GM19324 (cell line): ENCODE measurements at regions not wholly inside any gene's neighbourhood (a gene's known extent, or its start where the extent isn't known, plus 50 kb on each side); places are given as distances from the start of the nearest gene placed in this dataset.

Experiments
- ATAC-seq: cut with Tn5 transposase; IDR thresholded peaks from one replicate; pipeline ENCODE4 v1.9.1; 2021; ENCODE audit warnings: mild to moderate bottlenecking, moderate library complexity; ENCODE audit not compliant: unreplicated experiment, low FRiP score

DNA sequence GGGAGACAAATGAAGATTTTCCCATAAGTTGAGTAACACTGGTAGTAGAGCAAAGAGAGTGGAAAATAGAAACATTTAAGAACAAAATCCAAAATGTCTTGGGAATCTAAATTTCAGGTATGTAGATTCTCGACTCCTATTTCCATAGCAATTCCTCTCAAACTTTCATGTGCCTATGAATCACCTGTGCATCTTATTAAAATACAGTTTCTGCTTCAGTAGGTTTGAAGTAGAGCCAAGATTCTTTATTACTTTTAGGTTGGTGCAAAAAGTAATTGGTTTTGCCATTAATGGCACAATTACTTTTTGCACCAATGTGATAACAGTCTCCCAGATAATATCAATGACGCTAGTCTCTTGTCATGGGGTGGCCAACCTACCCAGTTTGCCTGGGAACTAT, 115.3 kb upstream of the SLC5A12 start:
- no peak for ATAC-seq

DNA sequence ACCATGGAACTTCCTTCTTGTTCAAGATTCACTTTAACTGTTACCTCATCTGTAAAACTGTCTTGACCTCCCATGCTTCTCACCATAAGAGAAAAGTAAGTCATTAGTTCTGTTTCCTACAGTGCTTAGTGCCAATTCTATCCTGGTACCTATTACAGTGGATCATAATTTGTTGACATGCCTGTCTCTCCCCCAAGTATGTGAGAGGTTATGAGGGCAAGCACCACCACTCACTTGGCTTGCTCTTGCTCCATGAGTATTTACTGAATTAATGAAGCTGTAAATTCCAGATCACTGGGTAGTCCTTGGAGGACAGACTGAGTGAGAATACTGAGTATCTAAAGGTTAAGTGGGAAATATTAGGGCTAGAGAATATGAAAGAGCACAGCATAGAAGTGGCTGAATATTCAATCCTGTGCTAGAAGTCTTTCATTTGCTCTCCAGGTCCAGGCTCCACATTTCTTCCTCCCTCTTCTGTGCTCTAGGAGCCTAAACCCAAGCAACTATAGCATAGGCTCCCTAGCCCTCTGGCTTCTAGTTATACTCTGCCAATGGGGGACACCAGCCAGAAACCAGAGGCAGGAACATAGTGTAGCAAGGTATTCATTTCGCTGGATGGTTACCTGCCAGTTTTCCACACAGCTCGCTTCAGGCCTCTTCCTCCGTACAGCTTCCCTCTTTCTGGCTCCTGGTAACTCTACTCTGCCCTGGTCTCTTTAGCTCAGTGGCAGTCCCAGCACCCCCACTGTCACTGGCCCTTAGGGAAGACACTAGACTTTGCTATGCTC, 118.2 kb upstream of the SLC5A12 start:
- no peak for ATAC-seq

DNA sequence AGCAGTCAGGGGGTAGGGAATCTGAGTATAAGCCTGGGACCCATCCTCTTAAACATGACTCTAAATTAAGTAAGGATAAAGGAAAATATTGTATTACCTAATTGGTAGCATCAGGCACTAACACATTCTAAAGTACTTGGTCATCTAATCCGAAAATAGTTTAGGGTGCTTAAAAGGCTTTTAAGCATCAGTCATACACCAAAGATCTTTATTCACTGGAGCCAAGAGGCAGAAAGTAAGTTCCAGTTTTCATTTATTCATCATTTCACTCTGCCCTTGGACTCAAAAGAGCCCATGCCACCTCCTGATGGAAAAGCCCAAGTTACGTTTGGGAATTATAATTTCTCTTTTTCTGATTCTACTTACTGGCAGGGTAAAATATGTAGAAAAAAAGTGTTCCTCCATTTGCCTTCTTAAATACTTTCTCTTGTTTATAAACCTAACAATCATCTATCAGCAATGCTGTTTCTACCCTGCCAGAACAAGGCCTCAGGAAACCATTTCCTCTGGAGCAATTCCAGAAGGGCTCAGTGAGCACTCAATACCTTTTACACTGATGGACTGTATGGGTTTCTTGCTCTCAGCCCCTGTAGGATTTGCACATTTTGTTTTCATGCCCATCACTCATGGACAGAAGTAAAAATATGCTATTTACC, 120.1 kb upstream of the SLC5A12 start:
- ATAC-seq: no peak

DNA sequence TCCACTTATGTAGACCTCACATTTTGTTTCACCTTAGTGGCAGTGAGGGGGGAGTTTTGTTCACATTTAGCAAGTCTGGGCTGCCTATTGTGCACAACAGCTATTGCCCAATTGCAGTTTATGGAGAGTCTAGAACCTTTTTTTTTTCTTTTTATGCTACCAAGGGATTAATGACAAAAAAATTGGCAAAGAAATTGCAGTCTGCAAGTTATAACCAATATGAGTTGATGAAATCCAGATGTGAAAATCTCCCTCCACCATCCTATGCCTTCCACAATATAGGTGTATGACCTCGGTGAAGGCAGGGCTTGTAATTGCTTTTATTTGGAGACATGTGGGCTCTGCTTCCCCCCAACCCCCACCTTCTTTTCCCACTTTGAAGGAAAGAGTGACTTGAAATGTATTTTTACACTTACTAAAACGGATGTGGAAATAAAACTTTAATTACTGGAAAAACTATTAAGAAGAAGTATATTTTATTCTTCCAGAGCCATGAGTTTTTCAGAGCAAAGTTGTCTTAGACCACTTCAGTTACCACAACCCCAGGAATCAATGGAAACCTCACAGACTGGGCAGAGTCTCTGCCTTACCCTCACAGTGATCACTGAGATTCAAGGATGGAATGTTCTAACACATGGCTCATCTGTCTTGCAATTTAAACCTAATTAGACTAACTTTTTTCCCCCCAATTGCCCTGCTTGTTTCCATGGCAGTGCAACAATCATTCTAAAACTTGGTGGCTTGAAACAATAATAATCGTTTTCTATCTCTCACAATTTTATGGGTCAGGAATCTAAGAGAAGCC, 120.8 kb upstream of the SLC5A12 start:
- no peak for ATAC-seq

DNA sequence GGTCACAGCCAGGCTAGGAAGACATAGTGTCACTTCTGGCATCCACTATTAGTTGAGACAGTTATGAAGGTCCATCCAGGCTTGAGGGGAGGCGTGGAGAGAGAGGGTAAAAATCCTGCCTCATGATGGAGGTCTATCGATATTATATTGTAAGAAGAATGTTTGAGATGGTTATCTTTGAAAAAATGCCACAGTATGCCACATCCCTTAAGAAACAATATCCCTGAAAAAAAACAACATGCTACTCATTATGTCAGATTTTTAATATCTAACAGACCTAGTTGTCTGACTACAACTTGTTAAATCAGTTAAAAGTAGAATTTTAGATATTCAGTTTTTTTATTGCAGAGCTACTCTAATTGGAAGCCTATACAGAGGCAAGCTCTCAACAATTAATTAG, 121.7 kb upstream of the SLC5A12 start:
- ATAC-seq: no peak

DNA sequence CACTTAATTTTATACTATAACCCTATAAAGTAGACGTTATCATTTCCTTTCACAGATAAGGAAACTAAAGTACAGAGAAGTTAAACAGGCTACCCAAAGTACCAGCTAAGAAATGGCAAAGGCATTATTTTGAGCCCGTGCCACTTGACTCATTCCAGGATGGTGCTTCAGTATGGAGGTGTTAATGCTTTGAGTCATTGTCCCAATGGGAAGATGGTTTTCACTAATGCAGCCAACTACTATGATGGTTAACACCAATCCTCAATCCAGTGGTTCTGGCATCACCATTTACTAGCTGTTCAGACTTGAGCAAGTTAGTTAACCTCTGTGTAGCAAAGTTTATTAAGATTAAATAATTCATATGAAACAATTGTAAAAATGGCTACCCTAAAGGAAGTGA, 123.1 kb upstream of the SLC5A12 start:
- ATAC-seq: no peak

DNA sequence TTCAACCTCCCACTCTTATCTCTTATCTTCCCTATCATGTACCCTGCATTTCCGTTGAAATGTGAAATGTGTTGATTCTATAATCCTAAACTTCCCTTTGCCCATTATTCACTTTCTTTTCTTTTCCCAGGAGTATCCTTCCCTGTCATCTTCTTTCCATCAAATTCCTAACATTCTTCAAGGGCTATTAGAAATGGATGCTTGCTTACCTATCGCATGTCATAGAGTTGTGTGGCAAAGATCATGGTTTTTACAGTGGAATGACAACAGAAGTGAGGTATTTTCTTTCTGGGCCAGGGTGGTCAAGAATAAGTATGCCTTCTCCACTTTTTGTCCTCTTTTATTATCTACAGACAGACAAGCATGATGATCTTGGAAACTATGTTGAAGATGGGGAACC, 124.4 kb upstream of the SLC5A12 start:
- no peak for ATAC-seq

DNA sequence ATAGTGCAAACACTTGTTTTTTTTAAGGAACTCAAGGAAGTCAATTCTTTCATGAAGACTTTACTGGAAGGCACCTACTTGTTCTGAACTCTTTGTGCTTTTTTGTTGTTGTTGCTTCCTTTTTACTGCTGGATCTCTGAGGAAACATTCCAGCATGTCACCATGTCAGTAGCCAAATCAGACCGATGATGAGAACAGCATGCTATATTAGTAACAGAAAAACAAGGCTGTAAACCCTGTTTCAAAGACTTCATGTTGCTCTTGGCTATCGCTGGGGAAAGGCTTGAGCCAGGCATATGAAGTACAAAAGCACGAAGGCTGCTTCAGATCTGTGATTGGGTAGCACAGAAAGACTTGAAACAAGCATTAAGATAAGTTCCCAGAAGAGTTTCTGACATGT, 125.6 kb upstream of the SLC5A12 start:
- ATAC-seq: no peak

DNA sequence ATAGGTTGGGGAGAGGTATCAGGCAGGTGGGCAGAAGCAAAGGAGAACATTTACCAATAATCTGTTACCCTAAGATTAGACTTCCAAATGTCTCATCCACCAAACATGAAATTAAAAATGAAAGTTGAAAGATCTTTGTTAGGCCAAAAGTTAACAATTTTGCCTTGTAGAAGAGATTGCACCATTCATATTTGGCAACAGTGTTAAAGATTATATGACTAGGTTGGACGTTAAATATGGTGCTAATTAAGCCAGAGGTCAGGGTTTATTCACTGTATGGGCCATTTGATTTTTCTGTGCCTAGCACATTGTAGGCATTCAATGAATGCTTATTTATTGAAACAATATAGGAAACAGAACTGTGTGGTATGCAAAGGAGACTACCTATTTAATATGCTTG, 126.1 kb upstream of the SLC5A12 start:
- no peak for ATAC-seq

DNA sequence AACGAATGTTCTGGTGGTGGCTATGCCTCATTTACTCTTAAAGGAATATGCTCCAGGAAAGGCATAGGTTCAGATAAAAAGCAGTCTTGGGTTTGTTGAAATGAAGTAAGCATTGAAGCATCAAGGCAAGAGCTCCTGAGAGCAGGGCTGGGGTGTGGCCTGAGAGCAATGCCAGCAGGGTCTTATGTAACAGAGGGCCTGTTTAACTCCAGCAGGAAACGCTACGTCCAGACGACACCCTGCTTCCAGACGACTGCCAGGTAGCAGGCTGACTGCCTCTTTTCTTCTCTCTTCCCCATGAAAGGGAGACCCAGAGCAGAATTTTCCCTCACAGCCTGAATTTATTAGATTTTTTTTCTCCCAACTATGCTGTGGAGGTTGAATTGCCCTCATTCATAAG, 127.2 kb upstream of the SLC5A12 start:
- ATAC-seq: no peak

DNA sequence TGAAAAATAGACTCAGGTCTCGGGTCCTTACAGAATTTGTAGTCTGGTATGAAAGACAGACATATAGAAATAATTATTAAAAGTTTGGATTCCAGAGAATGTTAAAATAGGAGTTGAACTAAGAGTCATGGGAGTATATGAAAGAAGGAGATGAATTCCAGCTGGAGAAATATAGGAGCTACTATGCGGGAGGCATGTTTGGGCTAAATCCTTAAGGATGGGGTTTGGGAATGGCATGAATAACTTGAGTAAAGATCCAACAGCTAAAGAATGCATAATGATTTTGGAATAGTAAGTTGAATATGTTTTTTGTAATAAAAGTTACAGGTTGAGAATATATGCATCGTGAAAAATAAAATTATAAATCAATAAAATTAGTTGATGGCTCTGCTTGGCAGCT, 129.4 kb upstream of the SLC5A12 start:
- ATAC-seq: no peak

DNA sequence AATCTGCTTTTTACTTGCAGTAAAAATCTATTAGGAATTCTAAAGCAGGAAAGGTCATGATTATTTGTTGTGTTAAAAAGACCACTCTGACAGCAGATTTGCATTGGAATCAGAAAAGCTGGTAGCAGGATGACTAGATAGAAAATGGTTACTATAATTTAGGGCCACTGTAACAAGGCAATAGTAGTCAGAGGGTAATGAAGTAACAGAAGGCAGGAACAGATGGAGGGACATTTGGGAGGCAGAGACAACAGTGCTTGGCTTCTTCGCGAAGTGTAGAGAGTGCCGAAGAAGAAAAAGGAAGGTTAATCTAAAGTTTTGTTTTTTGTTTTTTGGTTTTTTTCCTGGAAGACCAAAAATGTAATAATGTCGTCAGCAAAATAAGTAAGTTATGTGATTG, 129.8 kb upstream of the SLC5A12 start:
- no peak for ATAC-seq

DNA sequence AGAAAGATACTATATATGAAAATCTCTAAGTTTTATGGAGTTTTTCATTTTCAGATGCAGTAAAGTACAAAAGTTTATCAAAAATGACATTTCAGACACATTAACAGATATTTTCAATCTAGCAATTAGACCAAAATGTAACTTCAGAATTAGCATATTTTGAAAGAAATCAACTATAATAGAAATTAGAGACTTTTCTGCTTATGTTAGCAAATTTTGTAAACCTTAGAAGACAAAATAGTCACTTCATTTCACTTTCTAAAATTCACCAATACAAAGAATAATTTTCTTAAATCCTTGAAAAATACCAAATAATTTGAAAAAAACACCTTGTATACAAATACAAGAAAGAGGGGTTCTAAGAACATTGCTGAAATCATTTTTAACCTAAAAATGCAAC, 135.8 kb upstream of the FIBIN start:
- ATAC-seq: no peak

DNA sequence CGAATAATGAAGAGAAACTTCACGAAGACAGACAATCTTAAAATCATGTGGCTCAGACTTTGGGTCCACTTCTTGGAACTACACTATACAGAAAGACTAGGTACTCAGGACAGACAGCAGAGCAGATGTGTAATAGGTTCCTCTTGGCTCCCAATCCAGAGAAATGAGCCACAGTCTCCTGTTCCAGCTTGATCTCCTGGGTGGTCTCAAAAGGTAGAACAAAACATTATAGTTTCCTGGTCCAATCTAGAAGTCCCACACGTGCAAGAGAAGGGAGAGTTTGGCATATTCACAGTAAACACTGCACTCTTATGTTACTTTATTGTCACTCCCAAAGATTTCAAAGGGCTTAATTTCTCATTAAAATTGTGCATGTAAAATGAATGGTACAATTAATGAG, 134.5 kb upstream of the FIBIN start:
- ATAC-seq: no peak

DNA sequence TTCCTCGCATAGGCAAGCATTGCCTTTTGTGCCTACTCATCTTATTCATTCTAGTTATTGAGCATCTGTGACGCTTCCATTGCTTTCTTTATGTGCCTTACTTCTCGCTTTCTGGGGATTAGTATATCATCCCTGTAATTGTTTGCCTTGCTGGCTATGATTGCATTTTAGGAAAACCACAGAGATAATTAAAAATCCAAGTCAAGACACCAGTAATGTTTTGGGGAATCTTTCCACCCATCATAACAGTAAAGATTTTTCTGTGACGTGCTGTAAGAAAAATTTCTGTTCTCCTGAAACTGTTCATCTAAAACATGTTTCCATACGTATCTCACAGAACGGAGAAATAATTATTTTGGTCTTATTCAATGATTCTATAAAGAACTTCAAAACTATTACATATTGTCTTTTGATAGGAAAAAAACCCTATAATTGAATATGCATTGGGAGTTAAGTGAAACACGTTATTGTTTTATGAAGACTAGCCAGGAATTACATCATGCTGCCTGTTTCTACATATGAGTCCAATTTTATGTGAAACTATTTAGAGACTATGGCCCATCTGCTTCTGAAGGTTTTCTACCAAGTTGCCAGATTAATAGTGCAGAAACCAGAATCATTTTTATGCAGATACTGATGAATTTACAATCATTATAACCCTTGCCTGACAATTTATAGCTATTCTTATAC, 133.7 kb upstream of the FIBIN start:
- ATAC-seq: no peak

DNA sequence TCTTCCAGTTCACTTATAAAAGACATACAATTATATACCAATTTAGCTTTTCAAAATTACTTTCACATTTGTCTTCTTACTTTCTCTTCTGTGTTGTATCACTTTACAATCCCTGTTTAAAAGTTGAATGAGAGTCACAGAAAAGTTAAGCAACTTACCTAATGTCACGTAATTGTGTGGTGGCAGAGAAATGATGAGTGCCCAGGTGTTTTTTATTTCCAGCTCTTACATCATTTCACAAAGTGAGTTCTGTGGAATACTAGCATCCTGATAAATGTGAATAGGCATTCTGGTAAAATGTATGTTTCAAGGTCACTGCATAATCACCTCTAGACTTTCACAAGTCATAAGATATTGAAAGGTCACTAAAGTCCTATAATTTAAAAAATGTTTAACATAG, 133.0 kb upstream of the FIBIN start:
- ATAC-seq: no peak

DNA sequence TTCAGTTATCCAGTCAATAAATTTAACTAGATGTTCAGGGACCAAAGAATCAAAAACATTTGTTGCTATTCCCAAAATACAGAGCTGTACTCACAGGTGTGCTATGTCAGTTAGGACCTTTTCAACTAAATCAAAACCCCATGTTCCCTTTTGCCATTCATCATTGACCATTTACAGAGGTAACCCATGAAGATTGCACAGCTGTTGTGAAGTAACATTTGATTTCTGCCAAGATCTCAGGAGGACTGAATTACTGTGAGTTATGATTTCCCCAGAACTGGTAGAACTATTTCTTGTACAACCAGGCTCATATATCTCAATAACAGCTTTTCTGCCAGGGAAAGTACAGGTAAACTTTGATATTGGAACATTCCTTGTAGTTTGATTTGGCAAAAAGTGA, 131.1 kb upstream of the FIBIN start:
- no peak for ATAC-seq

DNA sequence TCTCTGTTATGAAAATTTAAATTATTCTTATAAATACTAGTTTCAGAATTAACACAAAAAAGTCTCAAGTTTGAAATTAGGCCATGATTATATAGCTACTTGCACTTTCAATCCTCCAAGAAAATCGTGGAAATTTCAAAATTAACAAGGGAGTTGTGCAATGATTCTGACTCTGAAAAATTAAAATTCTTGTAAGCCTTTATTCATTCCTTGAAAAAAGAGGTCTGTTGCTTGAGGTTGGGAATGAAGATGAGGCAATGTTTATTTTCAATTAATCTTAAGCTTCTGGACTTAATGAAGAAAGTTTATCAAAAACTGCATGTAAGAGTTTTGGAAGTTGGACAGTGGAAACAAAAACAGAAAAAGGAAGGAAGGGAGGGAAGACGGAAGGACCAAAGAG, 128.2 kb upstream of the FIBIN start:
- ATAC-seq: no peak

DNA sequence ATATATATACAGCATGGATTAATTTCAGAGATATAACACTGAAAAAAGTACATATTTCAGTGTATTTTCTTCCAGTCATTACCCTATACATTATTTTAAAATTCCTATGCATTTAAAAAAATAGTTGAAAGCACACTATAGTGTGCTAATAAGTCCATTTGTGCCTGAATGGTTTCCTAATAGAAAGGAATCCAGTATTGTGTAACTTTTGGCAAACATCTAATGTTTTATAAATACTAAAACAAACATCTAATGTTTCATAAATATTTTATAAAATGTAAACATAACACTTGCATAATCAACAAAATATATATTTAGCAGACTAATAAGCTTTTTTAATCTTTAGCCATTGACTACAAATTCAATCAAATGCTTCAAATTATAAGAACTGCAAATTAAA, 126.6 kb upstream of the FIBIN start:
- no peak for ATAC-seq

DNA sequence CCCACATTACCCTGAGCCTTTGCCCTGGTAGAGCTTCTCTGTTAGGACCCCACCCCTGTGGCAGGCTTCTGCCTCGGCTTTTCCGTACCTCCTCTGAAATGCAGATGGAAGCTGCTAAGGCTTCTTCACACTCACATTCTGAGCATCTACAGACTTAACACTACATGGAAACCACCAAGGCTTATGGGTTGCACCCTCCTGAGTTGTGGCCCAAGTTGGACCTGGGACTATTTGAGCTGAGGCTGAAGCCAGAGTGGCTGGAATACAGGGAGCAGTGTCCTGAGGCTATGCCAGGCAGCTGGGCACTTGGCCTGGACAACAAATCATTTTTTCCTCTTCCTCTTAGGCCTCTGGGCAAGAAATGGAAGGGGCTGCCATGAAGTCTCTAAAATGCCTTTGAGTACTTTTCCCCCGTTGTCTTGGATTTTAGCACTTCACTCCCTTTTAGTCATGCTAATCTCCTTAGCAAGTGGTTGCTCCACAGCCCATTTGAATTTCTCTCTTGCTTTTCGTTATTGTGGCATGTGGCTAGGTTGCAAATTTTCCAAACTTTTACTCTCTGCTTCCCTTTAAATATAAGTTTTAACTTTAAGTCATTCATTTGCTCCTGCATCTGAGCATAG, 114.8 kb upstream of the FIBIN start:
- ATAC-seq: no peak
